K562 (cell line): ENCODE measurements at regions not wholly inside any gene's neighbourhood (a gene's known extent, or its start where the extent isn't known, plus 50 kb on each side); places are given as distances from the start of the nearest gene placed in this dataset.

Experiments used
- ATAC-seq: fragments of 200-7000 bp; cut with Tn5 transposase; 3 replicates; pipeline ENCODE4 v1.9.1; 2020; ENCODE audit warnings: moderate library complexity
- BruUV-seq: library from RNA; stranded (reverse); fragments of 400-500 nt; replicated peaks from 2 replicates; lab custom pipeline; 2021; lab: Mats Ljungman, UMichigan
- CTCF ChIA-PET: fragments of 300-600 bp; formaldehyde crosslinking; extraction: SDS; loops from one replicate; lab custom pipeline; 2021; ENCODE audit warnings: low intra/inter-chr PET ratio; lab: Yijun Ruan, JAX
- POLR2A ChIA-PET: fragments of 300-600, 350-650 bp; sonication (Branson Sonifier 250); formaldehyde crosslinking; extraction: SDS; loops from one replicate; lab custom pipeline; 2021; ENCODE audit warnings: antibody characterized with exemption, inconsistent platforms; lab: Yijun Ruan, JAX
- DNase-seq, 4 experiments: peaks; one replicate each; pipeline versions ENCODE4 v3.0.0 to v3.0.0-alpha.2; 2011 to 2018; ENCODE audit warnings: low spot score in 3 of 4, mixed read lengths in 3 of 4; ENCODE audit errors: extremely low read depth in 1 of 4
- FAIRE-seq: peaks from 2 replicates; lab custom pipeline; 2011; peaks lifted over from hg19 to GRCh38; lab: Jason Lieb, UNC
- H2AFZ ChIP-seq: 2 replicates; pipeline ENCODE4 v1.6.0; 2011; ENCODE audit warnings: low read depth, low read length, control low read depth, inconsistent platforms
- H3K27ac ChIP-seq: fragments of 200-600 bp; 3 replicates; pipeline ENCODE4 v1.8.0; 2011; ENCODE audit warnings: low read depth, mild to moderate bottlenecking, control low read depth, inconsistent platforms, low read length, moderate library complexity, mixed read lengths; ENCODE audit errors: extremely low read depth
- H3K27me3 ChIP-seq, 2 experiments: fragments of 300-600 bp in 1 of 2; 2 replicates in 1 of 2; 3 replicates in 1 of 2; pipeline versions ENCODE4 v1.6.0 to v1.8.0; 2011; ENCODE audit warnings: inconsistent platforms in 2 of 2, low read length in 2 of 2, mild to moderate bottlenecking in 1 of 2, mixed read lengths in 1 of 2, moderate library complexity in 1 of 2; ENCODE audit not compliant: control insufficient read depth in 2 of 2, insufficient read depth in 2 of 2
- H3K36me3 ChIP-seq: fragments of 300-600 bp; 3 replicates; pipeline ENCODE4 v1.8.0; 2011; ENCODE audit warnings: mild to moderate bottlenecking, low read length, inconsistent platforms; ENCODE audit not compliant: control insufficient read depth, insufficient read depth
- H3K4me1 ChIP-seq, 2 experiments: fragments of 200-600 bp in 1 of 2; replicated peaks in 1 of 2; 2 replicates in 1 of 2; 3 replicates in 1 of 2; pipeline versions ENCODE4 v1.5.1 to v1.8.0; 2011; ENCODE audit warnings: inconsistent platforms in 2 of 2, low read length in 2 of 2, mild to moderate bottlenecking in 1 of 2, mixed read lengths in 1 of 2, moderate library complexity in 1 of 2; ENCODE audit not compliant: control insufficient read depth in 2 of 2, insufficient read depth in 2 of 2
- H3K4me2 ChIP-seq: 2 replicates; pipeline ENCODE4 v1.6.1; 2011; ENCODE audit warnings: low read length, control low read depth, inconsistent platforms, mixed read lengths; ENCODE audit not compliant: insufficient read depth
- H3K4me3 ChIP-seq: fragments of 200-600 bp; sonication (generic), shearing (Covaris generic); 2 replicates; pipeline ENCODE4 v1.5.1; 2016; ENCODE audit warnings: control low read depth, inconsistent platforms
- H3K79me2 ChIP-seq: fragments of 200-600 bp; 3 replicates; pipeline ENCODE4 v1.8.0; 2011; ENCODE audit warnings: low read length, inconsistent platforms; ENCODE audit not compliant: control insufficient read depth, insufficient read depth
- H3K9ac ChIP-seq, 2 experiments: 2 replicates each; pipeline versions ENCODE4 v1.6.0 to v1.6.1; 2011; ENCODE audit warnings: low read depth in 2 of 2, low read length in 2 of 2, control low read depth in 1 of 2, inconsistent platforms in 1 of 2, mild to moderate bottlenecking in 1 of 2, mixed read lengths in 1 of 2; ENCODE audit not compliant: insufficient read depth in 1 of 2
- H3K9me1 ChIP-seq: one replicate; pipeline ENCODE4 v1.6.0; 2011; ENCODE audit warnings: inconsistent platforms, mild to moderate bottlenecking, low read length, moderate library complexity; ENCODE audit not compliant: control insufficient read depth, insufficient read depth
- H3K9me3 ChIP-seq: replicated peaks from 2 replicates; pipeline ENCODE4 v1.5.1; 2011; ENCODE audit warnings: low read depth, low read length, inconsistent platforms; ENCODE audit not compliant: control insufficient read depth, insufficient read depth
- H4K20me1 ChIP-seq: replicated peaks from 2 replicates; pipeline ENCODE4 v1.6.1; 2011; ENCODE audit warnings: low read length, inconsistent platforms, mixed read lengths; ENCODE audit not compliant: control insufficient read depth, insufficient read depth
- ATF7 ChIP-seq: fragments of 450-650 bp; IDR thresholded peaks from 2 replicates; pipeline ENCODE4 v1.7.1; 2014; ENCODE audit warnings: mild to moderate bottlenecking, moderate library complexity
- CC2D1A ChIP-seq: fragments of 450-650 bp; IDR thresholded peaks from 2 replicates; pipeline ENCODE4 v1.6.1; 2017; ENCODE audit warnings: mild to moderate bottlenecking
- GTF2E2 ChIP-seq: fragments of 200-800 bp; sonication (Bioruptor generic); IDR thresholded peaks from 2 replicates; pipeline ENCODE4 v1.6.1; 2016; ENCODE audit warnings: missing genetic modification characterization, missing compliant biosample characterization
- JUND ChIP-seq, 2 experiments: IDR thresholded peaks; 2 replicates in 1 of 2; 3 replicates in 1 of 2; pipeline ENCODE4 v1.6.1; 2011; ENCODE audit warnings: borderline replicate concordance in 2 of 2, low read depth in 2 of 2, low read length in 2 of 2, improper control_type of control experiment in 1 of 2, missing biosample characterization in 1 of 2, missing genetic modification characterization in 1 of 2, missing genetic modification reagents in 1 of 2
- LARP7 ChIP-seq: fragments of 450-650 bp; IDR thresholded peaks from 2 replicates; pipeline ENCODE4 v1.6.1; 2016
- PHB ChIP-seq: fragments of 250-450 bp; sonication (Bioruptor Pico); IDR thresholded peaks from 2 replicates; pipeline ENCODE4 v1.5.0; 2021
- PHTF2 ChIP-seq: fragments of 250-450 bp; sonication (Bioruptor Pico); IDR thresholded peaks from 2 replicates; pipeline ENCODE4 v1.5.0; 2021; ENCODE audit warnings: mild to moderate bottlenecking
- POLR2AphosphoS2 ChIP-seq: IDR thresholded peaks from 2 replicates; pipeline ENCODE4 v1.6.1; 2012; ENCODE audit warnings: low read length, improper control_type of control experiment
- PPARD ChIP-seq: fragments of 250-450 bp; sonication (Bioruptor Pico); IDR thresholded peaks from 2 replicates; pipeline ENCODE4 v1.8.0; 2022; ENCODE audit warnings: inconsistent platforms, mild to moderate bottlenecking, moderate library complexity
- ZFPM2 ChIP-seq: fragments of 250-450 bp; sonication (Bioruptor Pico); IDR thresholded peaks from 2 replicates; pipeline ENCODE4 v1.5.1; 2022; ENCODE audit warnings: mild to moderate bottlenecking
- ZNF134 ChIP-seq: fragments of 250-450 bp; sonication (Bioruptor Pico); conservative IDR thresholded peaks from 2 replicates; pipeline ENCODE4 v1.4.0; 2020
- ZNF140 ChIP-seq: fragments of 250-450 bp; sonication (Bioruptor Pico); IDR thresholded peaks from 2 replicates; pipeline ENCODE4 v1.8.0; 2021; ENCODE audit warnings: moderate library complexity, mild to moderate bottlenecking, inconsistent platforms
- ZNF311 ChIP-seq: fragments of 250-450 bp; sonication (Bioruptor Pico); IDR thresholded peaks from 2 replicates; pipeline ENCODE4 v1.4.0; 2020; ENCODE audit warnings: mild to moderate bottlenecking, moderate library complexity
- ZNF561 ChIP-seq: fragments of 450-650 bp; formaldehyde crosslinking; conservative IDR thresholded peaks from 2 replicates; pipeline ENCODE4 v1.4.0; 2020; ENCODE audit warnings: mild to moderate bottlenecking, moderate library complexity
- ZZZ3 ChIP-seq: fragments of 450-650 bp; IDR thresholded peaks from 2 replicates; pipeline ENCODE4 v1.6.1; 2016; ENCODE audit warnings: antibody characterized with exemption, mild to moderate bottlenecking, moderate library complexity
- WGBS: fragments of 100-300 bp; shearing (Covaris generic); methylation state at CpG from one replicate; pipeline ENCODE4 v1.1.6; 2016; ENCODE audit warnings: low coverage, mixed read lengths; ENCODE audit not compliant: insufficient coverage; ENCODE audit errors: missing lambda C conversion rate; 5-methylcytosine and 5-hydroxymethylcytosine counted together
- in situ Hi-C: fragments of 300-500 bp; cut with MboI; formaldehyde crosslinking; loops from 4 replicates; pipeline ENCODE4 v1.15.0; 2018; ENCODE audit warnings: inconsistent platforms, mixed read lengths
- intact Hi-C: fragments of 100-400 bp; cut with micrococcal nuclease; formaldehyde crosslinking; loops from 2 replicates; pipeline ENCODE4 v1.14.2; 2022
- TF ChIP-seq, protein P1 (sequence below): sonication (generic); formaldehyde crosslinking; IDR thresholded peaks from 2 replicates; pipeline ENCODE4 v1.8.1; 2022; ENCODE audit warnings: missing genetic modification reagents
- TF ChIP-seq, protein P2 (sequence below), 2 experiments: fragments of 450-650 bp in 1 of 2; sonication (generic) in 1 of 2; formaldehyde crosslinking in 1 of 2; IDR thresholded peaks in 1 of 2; conservative IDR thresholded peaks in 1 of 2; 2 replicates each; pipeline versions ENCODE4 v1.6.1 to v1.8.1; 2016 to 2023; ENCODE audit warnings: mild to moderate bottlenecking in 2 of 2, moderate library complexity in 2 of 2, inconsistent platforms in 1 of 2, missing genetic modification reagents in 1 of 2
- TF ChIP-seq, protein P3 (sequence below): sonication (generic); formaldehyde crosslinking; IDR thresholded peaks from 2 replicates; pipeline ENCODE4 v1.9.0; 2022; ENCODE audit warnings: mild to moderate bottlenecking, missing genetic modification reagents
- TF ChIP-seq, protein P4 (sequence below): IDR thresholded peaks from 3 replicates; pipeline ENCODE4 v1.6.1; 2011; ENCODE audit warnings: borderline replicate concordance, mild to moderate bottlenecking; ENCODE audit not compliant: insufficient read length, insufficient read depth
- TF ChIP-seq, protein P5 (sequence below): fragments of 450-650 bp; formaldehyde crosslinking; IDR thresholded peaks from 2 replicates; pipeline ENCODE4 v1.4.0; 2020; ENCODE audit warnings: mild to moderate bottlenecking, moderate library complexity

DNA sequence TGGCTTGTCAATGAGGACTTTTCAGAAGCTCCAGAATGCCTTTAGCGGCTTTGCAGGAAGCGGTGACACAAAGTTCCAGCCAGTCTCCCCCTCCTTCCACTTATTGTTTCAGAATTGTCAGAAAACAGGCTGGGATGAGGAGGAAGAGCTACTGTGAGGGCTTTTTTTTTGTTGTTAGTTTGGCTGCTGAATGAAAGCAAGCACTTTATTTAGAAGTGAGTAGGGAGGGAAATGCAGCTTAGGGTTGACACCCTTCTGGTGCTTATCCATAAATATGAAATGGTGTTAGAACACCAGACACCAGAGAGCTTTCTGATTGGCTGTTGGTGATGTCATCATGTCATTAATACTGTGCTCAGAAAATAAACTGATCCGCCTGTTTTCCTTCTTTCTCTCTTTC lies 251.5 kb downstream of the SOX4 start:
- Histone ChIP-seq H3K36me3 (no peaks in the 10 kb centered on the region), H3K9me1 (no peaks in the 10 kb centered on the region), H3K27me3 (peaks cover 0 to 6% of the 10 kb centered on the region in 2 experiments; a peak in 2 of 5 replicates), H2AFZ (no peak overlapping the region), H3K4me1 (no peaks in the 10 kb centered on the region), H3K79me2 (no peaks in the 10 kb centered on the region), H3K9me3 (no peaks in the 10 kb centered on the region), H3K27ac (no peak overlapping the region), H4K20me1 (no peaks in the 10 kb centered on the region), H3K4me2 (no peak overlapping the region), H3K9ac (no peak overlapping the region), H3K4me3 (no peak overlapping the region)
- in situ Hi-C loops (no loop called here), intact Hi-C loops (no loop called here)
- ChIA-PET POLR2A (no interaction called here), CTCF (no interaction called here)
- WGBS: 0% methylated on average over 3 of the region's 3 CpGs
- no peak for ATAC-seq
- BruUV-seq: no TSS peak
- FAIRE-seq: no peak
- DNase-seq: peak in 3 of 4 experiments; percentile 15 to 20 (median 19)
- no peak for TF ChIP-seq CC2D1A
- TF ChIP-seq, protein P1, sequence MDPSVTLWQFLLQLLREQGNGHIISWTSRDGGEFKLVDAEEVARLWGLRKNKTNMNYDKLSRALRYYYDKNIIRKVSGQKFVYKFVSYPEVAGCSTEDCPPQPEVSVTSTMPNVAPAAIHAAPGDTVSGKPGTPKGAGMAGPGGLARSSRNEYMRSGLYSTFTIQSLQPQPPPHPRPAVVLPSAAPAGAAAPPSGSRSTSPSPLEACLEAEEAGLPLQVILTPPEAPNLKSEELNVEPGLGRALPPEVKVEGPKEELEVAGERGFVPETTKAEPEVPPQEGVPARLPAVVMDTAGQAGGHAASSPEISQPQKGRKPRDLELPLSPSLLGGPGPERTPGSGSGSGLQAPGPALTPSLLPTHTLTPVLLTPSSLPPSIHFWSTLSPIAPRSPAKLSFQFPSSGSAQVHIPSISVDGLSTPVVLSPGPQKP (CRISPR knock-in tag): no peak
- no peak for TF ChIP-seq ZNF140 (CRISPR knock-in tag)
- no peak for TF ChIP-seq ZFPM2 (CRISPR knock-in tag)
- no peak for TF ChIP-seq JUND (IDR thresholded peaks at IDR 0.05; ENCODE audit: borderline replicate concordance, low read depth, low read length)
- TF ChIP-seq JUND (tag; IDR thresholded peaks at IDR 0.05; ENCODE audit: borderline replicate concordance, low read depth, low read length): peak; percentile 53; the same call in 1 of the 3 replicates
- no peak for TF ChIP-seq ZNF561
- TF ChIP-seq PPARD (CRISPR knock-in tag): no peak
- TF ChIP-seq ATF7: peak; percentile 63
- TF ChIP-seq ZNF311: no peak
- TF ChIP-seq, protein P2, sequence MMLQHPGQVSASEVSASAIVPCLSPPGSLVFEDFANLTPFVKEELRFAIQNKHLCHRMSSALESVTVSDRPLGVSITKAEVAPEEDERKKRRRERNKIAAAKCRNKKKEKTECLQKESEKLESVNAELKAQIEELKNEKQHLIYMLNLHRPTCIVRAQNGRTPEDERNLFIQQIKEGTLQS (IDR thresholded peaks at IDR 0.05): peak; percentile 52
- TF ChIP-seq, protein P2 (CRISPR knock-in tag; conservative IDR thresholded peaks at IDR 0.05): no peak
- no peak for TF ChIP-seq LARP7
- TF ChIP-seq, protein P3, sequence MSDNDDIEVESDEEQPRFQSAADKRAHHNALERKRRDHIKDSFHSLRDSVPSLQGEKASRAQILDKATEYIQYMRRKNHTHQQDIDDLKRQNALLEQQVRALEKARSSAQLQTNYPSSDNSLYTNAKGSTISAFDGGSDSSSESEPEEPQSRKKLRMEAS (CRISPR knock-in tag): no peak
- TF ChIP-seq ZNF134 (CRISPR knock-in tag): no peak
- no peak for TF ChIP-seq POLR2AphosphoS2
- TF ChIP-seq, protein P4, sequence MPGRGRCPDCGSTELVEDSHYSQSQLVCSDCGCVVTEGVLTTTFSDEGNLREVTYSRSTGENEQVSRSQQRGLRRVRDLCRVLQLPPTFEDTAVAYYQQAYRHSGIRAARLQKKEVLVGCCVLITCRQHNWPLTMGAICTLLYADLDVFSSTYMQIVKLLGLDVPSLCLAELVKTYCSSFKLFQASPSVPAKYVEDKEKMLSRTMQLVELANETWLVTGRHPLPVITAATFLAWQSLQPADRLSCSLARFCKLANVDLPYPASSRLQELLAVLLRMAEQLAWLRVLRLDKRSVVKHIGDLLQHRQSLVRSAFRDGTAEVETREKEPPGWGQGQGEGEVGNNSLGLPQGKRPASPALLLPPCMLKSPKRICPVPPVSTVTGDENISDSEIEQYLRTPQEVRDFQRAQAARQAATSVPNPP: no peak
- no peak for TF ChIP-seq PHB (CRISPR knock-in tag)
- TF ChIP-seq, protein P5, sequence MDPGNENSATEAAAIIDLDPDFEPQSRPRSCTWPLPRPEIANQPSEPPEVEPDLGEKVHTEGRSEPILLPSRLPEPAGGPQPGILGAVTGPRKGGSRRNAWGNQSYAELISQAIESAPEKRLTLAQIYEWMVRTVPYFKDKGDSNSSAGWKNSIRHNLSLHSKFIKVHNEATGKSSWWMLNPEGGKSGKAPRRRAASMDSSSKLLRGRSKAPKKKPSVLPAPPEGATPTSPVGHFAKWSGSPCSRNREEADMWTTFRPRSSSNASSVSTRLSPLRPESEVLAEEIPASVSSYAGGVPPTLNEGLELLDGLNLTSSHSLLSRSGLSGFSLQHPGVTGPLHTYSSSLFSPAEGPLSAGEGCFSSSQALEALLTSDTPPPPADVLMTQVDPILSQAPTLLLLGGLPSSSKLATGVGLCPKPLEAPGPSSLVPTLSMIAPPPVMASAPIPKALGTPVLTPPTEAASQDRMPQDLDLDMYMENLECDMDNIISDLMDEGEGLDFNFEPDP (CRISPR knock-in tag): no peak
- TF ChIP-seq GTF2E2 (tag): no peak
- TF ChIP-seq ZZZ3: no peak
- TF ChIP-seq PHTF2: no peak
